ENCODE measurements at regions not wholly inside any gene's neighbourhood (a gene's known extent, or its start where the extent isn't known, plus 50 kb on each side); places are given as distances from the start of the nearest gene placed in this dataset.
"Not testable (repeated sequence)": the region's sequence is repeated elsewhere in the genome, so short reads cannot be mapped to it uniquely, and the experiment has no call there.

GRCh38 chr4:100016191-100016590, 66.1 kb upstream of the H2AZ1 start:
- no peaks in the 10 kb centered on the region for H3K36me3 ChIP-seq (ENCODE audit: insufficient read depth, low read length)
- no peaks in the 10 kb centered on the region for H3K9me3 ChIP-seq (ENCODE audit: low read depth, low read length)
- no peak for DNase-seq (ENCODE audit: low read depth, low spot score)
- TF ChIP-seq FOXP2 (optimal IDR thresholded peaks at IDR 0.05; ENCODE audit: control extremely low read depth, extremely low read length, insufficient read depth) (no peak), POLR2AphosphoS5 (IDR thresholded peaks at IDR 0.05; ENCODE audit: borderline replicate concordance, low read depth, low read length) (no peak), EZH2 (IDR thresholded peaks at IDR 0.05) (no peak)
- no peak overlapping the region for H3K9ac ChIP-seq (ENCODE audit: insufficient read length)
- H3K4me3 ChIP-seq = no peak overlapping the region
- H3K27ac ChIP-seq = no peak overlapping the region

GRCh38 chr4:100014616-100015015, 64.5 kb upstream of the H2AZ1 start:
- TF ChIP-seq EZH2 (IDR thresholded peaks at IDR 0.05) = no peak

GRCh38 chr4:100009490-100009889, 59.4 kb upstream of the H2AZ1 start:
- Histone ChIP-seq H3K36me3 (ENCODE audit: insufficient read depth, low read length) (no peaks in the 10 kb centered on the region), H3K9me3 (ENCODE audit: low read depth, low read length) (no peaks in the 10 kb centered on the region), H3K9ac (ENCODE audit: insufficient read length) (no peak overlapping the region), H3K27ac (no peak overlapping the region), H3K4me3 (no peak overlapping the region)
- no peak for TF ChIP-seq EZH2 (IDR thresholded peaks at IDR 0.05)
- TF ChIP-seq FOXP2 (optimal IDR thresholded peaks at IDR 0.05; ENCODE audit: control extremely low read depth, extremely low read length, insufficient read depth) = no peak
- TF ChIP-seq POLR2AphosphoS5 (IDR thresholded peaks at IDR 0.05; ENCODE audit: borderline replicate concordance, low read depth, low read length) = no peak
- DNase-seq (ENCODE audit: low read depth, low spot score) = no peak

More at GRCh38 chr4:100014616-100015015, 64.5 kb upstream of the H2AZ1 start:
- no peaks in the 10 kb centered on the region for H3K36me3 ChIP-seq (ENCODE audit: insufficient read depth, low read length)
- no peaks in the 10 kb centered on the region for H3K9me3 ChIP-seq (ENCODE audit: low read depth, low read length)
- no peak for DNase-seq (ENCODE audit: low read depth, low spot score)
- no peak overlapping the region for H3K9ac ChIP-seq (ENCODE audit: insufficient read length)
- no peak overlapping the region for H3K27ac ChIP-seq
- H3K4me3 ChIP-seq = no peak overlapping the region

- Histone ChIP-seq H3K9ac (ENCODE audit: insufficient read length) (no peak overlapping the region), H3K9me3 (ENCODE audit: low read depth, low read length) (no peaks in the 10 kb centered on the region), H3K36me3 (ENCODE audit: insufficient read depth, low read length) (no peaks in the 10 kb centered on the region), H3K4me3 (no peak overlapping the region), H3K27ac (no peak overlapping the region)
- no peak for DNase-seq (ENCODE audit: low read depth, low spot score)
- TF ChIP-seq FOXP2 (optimal IDR thresholded peaks at IDR 0.05; ENCODE audit: control extremely low read depth, extremely low read length, insufficient read depth) (no peak), POLR2AphosphoS5 (IDR thresholded peaks at IDR 0.05; ENCODE audit: borderline replicate concordance, low read depth, low read length) (no peak), EZH2 (IDR thresholded peaks at IDR 0.05) (no peak)
Observed at GRCh38 chr4:100008048-100008447, 58.0 kb upstream of the H2AZ1 start.

DNA sequence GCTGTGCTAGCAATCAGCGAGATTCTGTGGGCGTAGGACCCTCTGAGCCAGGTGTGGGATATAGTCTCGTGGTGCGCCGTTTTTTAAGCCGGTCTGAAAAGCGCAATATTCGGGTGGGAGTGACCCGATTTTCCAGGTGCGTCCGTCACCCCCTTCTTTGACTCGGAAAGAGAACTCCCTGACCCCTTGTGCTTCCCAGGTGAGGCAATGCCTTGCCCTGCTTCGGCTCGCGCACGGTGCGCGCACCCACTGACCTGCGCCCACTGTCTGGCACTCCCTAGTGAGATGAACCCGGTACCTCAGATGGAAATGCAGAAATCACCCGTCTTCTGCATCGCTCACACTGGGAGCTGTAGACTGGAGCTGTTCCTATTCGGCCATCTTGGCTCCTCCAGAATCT, 56.1 kb upstream of the H2AZ1 start:
- H3K27ac ChIP-seq; H3K9me3 ChIP-seq (ENCODE audit: low read depth, low read length); H3K4me3 ChIP-seq; DNase-seq (ENCODE audit: low read depth, low spot score); H3K9ac ChIP-seq (ENCODE audit: insufficient read length); H3K36me3 ChIP-seq (ENCODE audit: insufficient read depth, low read length): not testable (repeated sequence)
